Gastrocnemius medialis (tissue), 4 donors: ENCODE measurements at regions not wholly inside any gene's neighbourhood (a gene's known extent, or its start where the extent isn't known, plus 50 kb on each side); places are given as distances from the start of the nearest gene placed in this dataset.

Source experiments
- CTCF ChIP-seq, 5 experiments: fragments of 450-650 bp in 3 of 5; fragments of 200-600 bp in 2 of 5; sonication (generic) in 2 of 5; IDR thresholded peaks in 4 of 5; conservative IDR thresholded peaks in 1 of 5; 1 replicate in 4 of 5; 2 replicates in 1 of 5; pipeline ENCODE4 v1.5.1; 2016 to 2019; ENCODE audit warnings: antibody characterized with exemption in 5 of 5, mild to moderate bottlenecking in 3 of 5, moderate library complexity in 3 of 5
- POLR2A ChIP-seq, 2 donors: fragments of 450-650 bp; IDR thresholded peaks; one replicate each; pipeline ENCODE4 v1.6.1; 2017; ENCODE audit warnings: antibody characterized with exemption in 2 of 2, mild to moderate bottlenecking in 2 of 2, moderate library complexity in 2 of 2

- TF ChIP-seq CTCF (IDR thresholded peaks at IDR 0.05 in 4 of 5, conservative IDR thresholded peaks at IDR 0.05 in 1 of 5), result no peak
- TF ChIP-seq POLR2A (IDR thresholded peaks at IDR 0.05), result no peak
Measured at GRCh38 chr3:103189941-103190340, 755.1 kb downstream of the ZPLD1 start.
